Nucleus accumbens (tissue), 56 donors: ENCODE measurements at regions not wholly inside any gene's neighbourhood (a gene's known extent, or its start where the extent isn't known, plus 50 kb on each side); places are given as distances from the start of the nearest gene placed in this dataset.

Source experiments
- DNase-seq, 56 donors: peaks; one replicate each; lab custom pipeline; 2025; lab: John Stamatoyannopoulos, UW

DNA sequence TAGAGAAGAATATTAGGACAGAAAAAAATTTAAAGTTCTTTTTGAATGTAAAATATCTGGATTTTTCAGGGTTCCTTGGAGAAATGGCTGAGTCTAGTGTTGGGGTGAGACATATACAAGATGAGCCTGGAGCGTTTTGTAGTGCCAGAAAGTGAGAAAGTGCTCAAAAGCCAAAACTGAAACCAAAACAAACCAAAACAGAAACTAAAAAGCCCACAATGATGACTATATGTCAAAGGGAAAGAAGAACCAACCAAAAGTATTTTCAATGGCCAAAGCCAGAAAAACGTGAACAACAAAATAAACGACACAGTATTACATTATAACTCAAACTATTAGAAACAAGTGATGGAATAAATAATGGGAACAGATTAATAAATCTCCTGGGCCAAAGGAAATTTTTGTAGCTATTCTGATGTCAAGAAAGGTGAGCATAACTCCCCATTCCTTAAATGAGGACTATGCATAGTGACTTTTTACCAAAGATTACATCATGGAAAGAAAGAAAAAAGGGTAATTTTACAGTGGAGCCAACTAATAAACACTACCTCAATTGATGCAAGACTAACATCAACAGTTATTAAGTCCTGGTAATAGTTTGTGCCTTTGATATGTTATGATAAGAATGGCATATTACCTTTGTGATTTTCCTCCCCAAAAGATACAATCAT, 1137.6 kb downstream of the C4orf33 start:
- DNase-seq = no peak

DNA sequence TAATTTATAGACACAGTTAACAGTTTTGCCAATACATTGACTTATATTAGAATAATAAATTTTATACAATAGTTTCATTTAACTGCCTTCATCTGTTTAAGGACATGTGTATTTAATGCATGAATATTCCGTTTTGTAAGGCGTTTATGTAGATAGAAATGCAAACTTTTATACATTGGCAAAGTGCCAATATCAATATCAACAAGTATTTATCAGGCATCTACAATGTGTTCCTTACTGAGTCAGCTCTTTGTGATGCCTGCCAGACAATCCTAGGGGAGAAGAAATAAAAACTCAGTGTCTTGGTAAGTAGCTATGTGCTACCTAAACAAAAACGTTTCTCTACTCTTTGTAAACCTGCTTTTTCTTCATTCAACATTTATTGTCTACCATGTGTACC, 1142.2 kb downstream of the C4orf33 start:
- no peak for DNase-seq

DNA sequence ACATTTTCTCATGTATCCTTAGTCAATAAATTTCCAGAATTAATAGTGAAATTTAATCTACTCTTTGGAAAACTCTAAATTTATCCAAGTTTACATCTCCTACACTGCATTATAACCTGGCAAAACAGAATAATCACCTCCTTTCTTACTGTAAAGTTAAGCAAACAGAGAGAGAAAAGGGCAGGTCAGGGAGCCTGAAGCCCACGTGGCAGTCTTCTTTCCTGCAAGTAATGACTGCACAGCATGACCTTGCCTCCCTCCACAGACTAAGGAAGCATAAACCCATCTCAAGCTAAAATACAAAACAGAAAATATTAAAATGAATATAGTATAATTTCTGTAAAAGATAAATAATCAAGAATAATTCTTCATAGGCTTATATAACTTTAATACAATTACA, 1153.0 kb downstream of the C4orf33 start:
- no peak for DNase-seq

DNA sequence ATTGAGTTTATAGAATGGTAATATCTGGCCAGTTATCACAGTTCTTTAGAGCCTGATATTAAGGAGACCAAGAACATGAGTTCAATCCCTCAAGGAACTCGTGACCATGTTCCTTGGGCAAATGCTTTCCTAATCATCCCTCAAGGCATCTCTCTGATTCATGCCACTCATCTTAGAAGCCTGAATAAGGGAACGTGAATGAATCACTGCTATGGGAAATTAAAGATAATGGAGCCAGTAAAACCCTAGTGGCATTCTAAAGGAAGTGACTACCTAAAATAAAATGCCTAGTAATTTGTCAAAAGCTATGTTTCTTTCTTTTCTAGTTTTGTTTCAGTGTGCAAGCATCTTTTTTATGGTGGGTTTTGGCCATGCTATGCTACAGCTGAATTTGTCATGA, 1161.3 kb downstream of the C4orf33 start:
- DNase-seq = no peak

DNA sequence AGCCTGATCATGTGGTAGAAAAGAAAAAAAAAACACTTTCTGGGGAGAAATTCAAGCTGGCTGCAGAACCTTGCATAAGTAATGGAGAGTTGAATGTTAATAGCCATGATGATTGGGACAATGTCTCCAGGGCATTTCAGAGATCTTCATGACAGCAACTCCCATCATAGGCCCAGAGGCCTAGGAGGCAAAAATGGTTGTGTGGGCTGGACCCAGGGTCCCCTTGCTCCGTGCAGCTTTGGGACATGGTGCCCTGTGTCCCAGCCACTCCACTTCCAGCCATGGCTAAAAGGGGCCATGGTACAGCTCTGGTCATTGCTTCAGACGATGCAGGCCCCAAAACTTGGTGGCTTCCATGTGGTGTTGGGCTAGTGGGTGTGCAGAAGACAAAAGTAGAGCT, 1170.9 kb downstream of the C4orf33 start:
- no peak for DNase-seq

DNA sequence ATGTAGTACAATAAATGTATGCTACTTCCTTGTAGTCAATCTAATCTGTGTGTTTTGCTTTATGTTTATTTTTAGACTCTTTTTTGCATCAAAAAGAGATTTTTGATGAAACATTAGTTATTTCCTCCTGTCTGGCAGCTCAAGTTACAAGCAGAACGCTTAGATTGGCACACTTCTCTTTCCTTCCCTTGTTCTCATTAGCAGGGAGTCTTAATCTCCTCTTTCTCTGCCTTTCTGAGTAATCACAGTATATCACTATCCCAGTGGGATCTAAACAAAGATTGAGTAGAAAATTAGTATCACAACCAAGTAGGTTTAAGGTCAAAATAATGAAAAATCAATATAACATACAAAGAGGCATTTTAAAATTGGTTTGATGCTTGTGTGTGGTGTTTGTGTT, 1192.6 kb downstream of the C4orf33 start:
- DNase-seq = no peak

DNA sequence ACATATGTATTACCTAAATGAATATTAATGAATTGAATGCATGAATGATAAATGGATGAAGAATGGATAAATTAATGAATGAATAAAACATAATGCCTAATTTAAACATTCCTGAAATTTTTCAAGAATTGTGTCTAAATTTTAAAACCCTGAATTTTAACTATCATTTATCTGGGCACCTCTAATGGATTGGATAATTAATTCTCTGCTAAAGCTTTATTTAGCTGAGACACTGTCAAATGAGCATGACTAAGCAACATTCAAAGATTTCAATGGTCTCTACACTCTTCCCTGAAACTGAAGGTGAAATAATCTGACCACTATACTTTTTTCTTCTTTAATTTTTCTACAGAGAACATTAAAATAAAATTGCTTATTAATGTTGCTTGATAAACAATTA, 1197.7 kb downstream of the C4orf33 start:
- DNase-seq = no peak

GRCh38 chr4:130296448-130296847, 1200.5 kb downstream of the C4orf33 start:
- no peak for DNase-seq

DNA sequence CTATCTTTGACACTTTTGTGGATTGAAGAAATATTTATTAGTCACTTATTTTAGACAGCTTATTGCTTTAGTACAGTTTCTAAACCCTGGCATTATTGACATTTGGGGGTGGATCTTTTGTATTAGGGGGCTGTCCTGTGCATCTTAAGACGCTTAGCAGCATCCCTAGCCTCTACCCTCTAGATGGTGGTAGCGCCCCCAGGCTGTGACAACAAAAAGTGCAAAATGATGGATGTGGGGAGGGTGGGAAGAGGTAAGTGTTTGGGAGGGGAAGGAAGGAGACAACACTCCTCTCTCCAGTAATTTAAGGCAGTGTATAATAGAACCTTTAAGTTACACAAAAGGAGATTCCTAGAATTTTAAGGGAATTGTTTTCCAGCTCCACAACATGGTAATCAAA, 1210.6 kb downstream of the C4orf33 start:
- no peak for DNase-seq

DNA sequence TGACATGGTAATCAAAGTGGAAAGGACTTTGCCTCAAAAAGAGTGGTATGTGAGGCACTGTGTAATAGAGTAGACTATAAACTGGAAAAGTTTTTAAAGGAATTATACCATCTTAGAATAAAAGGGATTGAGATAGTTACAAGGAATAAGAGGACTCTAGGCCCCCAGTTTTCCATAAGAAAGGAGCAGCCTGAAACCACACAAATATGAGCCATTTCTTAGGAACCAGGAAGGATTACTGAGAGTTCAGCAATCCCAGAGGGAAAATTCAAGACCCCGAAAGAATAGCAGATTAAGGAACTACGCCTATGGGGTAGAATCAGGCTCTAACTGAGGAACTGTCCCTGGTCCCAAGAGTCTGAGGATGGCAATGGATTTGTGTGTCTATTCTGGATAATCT, 1213.3 kb downstream of the C4orf33 start:
- DNase-seq = no peak

DNA sequence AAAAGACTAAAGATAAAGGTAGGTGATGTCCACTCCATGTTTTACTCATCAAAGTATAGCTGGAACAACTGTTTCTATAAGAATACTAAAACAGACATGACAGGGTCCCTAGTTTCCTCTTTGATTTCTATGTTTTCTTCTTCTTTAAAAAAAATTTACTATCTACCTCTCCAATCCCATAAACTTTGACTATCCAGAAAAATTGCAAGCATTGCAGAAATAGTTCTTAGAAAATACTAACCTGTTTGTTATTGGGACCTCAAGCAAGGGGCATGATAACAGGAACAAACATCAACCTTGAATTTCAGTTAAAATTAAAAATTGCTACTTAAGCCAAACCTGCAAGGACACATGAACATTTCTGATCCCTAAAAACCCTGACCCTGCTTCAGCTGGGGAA, 1226.5 kb downstream of the C4orf33 start:
- no peak for DNase-seq

DNA sequence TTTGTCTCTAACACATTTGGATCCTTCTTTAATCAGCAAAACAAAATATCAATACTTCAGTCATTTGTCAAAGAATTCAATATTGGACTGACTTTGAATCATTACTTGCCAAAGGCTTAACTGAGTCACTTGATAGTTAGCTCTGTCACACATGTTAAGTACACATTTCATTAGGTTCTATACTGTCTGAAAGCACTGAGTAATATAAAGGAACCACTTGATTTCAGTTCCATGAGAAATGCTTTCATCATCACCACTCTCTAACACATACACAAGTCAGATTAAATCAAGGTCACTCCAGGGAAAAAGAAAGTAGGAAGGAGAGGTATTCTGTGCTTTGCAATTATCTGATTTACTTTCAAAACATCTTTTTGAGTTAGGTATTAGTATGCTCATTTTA, 1233.1 kb downstream of the C4orf33 start:
- no peak for DNase-seq

GRCh38 chr4:130333241-130333759, 1237.3 kb downstream of the C4orf33 start:
- DNase-seq = no peak

GRCh38 chr4:130335417-130336194, 1239.7 kb downstream of the C4orf33 start:
- no peak for DNase-seq

DNA sequence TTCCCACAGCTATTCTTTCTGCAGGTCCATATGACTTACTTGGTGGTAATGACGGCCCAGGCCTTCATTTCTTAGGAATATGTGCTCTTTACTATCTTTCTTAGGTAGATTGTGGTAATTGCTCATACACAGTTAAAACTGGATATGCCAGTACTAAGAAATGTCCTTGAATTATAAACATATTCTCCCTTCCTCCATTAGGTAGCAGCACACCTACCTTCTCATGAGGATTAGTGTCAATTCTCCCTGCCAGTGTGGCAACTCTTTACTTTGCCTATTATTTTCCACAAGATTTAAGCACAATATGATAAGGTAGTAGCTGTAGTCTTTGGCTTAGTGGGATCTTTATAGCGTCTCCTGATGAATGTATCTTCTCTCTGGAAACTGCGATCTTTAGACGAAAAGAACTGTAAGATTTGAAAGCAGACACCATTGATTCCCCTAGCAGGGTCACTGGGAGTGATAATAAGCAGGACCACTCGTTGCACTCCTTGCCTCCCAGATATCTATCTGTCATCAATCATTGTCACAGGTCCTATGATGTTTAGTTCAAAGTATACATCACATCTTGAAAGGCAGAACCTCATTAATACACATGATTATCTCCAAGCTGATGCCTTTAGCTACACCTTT, 1240.7 kb downstream of the C4orf33 start:
- no peak for DNase-seq

DNA sequence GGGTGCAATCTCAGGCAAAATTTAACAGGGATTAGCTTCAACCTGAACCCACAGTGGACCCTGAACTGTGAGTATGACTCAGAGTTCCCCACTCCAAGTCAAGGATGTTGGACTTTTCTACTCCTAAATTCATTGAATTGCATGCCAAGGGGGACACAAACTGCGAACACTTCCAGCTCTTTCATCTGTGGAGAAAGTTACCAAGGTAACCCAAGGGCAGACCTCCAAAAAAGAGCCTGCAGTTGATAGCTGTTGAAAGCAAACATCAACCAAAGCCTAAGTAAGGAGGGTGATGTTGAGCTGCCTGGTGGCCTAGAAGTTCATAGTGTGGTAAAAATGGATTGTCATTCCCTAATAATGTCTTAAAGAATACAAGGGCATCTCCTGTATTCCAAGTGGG, 1242.9 kb downstream of the C4orf33 start:
- peak in 2 of 56 donors; percentile 2 to 16 for DNase-seq

DNA sequence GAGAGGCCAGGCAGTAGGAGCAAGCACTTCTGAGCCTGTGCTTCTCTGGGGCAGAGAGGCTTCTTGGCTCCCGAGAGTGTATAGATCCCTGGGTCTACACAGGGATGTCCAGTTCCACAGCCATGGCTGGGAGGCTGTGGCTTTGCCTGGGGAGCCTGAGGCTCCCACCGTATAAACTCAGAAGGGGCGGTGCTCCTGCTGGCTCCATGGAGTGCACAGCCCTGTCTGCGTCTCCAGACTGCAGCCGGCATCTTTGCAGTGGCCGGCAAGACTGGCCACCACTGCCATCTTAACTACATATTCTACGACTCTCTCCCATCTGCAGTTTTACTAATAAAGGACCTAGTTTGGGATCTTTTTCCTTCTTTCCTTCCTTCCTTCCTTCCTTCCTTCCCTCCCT, 1253.8 kb downstream of the C4orf33 start:
- DNase-seq = no peak

- DNase-seq = no peak
Measured at GRCh38 chr4:130356873-130357272, 1260.9 kb downstream of the C4orf33 start.

- DNase-seq = no peak
Measured at GRCh38 chr4:130359542-130359941, 1263.6 kb downstream of the C4orf33 start.

- DNase-seq = no peak
Measured at GRCh38 chr4:130361616-130362015, 1265.7 kb downstream of the C4orf33 start.

DNA sequence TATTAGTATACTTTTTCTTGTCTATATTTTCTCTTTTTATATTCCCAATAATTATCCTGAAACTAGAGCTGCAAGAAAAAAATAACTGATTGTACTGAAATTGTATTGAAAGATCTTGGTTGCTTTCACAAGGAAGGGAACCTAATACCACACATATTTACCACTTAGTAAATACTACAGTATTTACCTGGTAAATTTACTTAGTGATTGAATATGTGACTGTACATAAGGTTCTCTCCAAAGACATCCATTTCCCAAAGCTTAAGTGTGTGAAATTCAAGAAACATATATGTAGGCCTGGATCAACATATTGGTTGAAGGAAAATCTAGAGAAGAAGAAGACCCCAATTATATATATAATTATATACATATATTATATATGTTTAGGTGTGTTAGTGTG, 1272.7 kb downstream of the C4orf33 start:
- no peak for DNase-seq

- DNase-seq = no peak
Measured at GRCh38 chr4:130393231-130393630, 1297.3 kb downstream of the C4orf33 start.
